Naive thymus-derived CD4-positive, alpha-beta T cell (primary cell): ENCODE measurements at regions not wholly inside any gene's neighbourhood (a gene's known extent, or its start where the extent isn't known, plus 50 kb on each side); places are given as distances from the start of the nearest gene placed in this dataset.

Experiments
- ATAC-seq: fragments of 150-1000 bp; cut with Tn5 transposase; 2 replicates; pipeline ENCODE4 v1.10.0; 2021; ENCODE audit warnings: mild to moderate bottlenecking, moderate library complexity
- CTCF ChIA-PET: fragments of 350-600 bp; sonication (Branson Sonifier 250); formaldehyde crosslinking; loops from one replicate; lab custom pipeline; 2021; ENCODE audit warnings: antibody characterized with exemption; lab: Charles Lee
- POLR2A ChIA-PET: fragments of 350-600 bp; sonication (Branson Sonifier 250); formaldehyde crosslinking; loops from one replicate; lab custom pipeline; 2021; ENCODE audit warnings: antibody characterized with exemption, inconsistent platforms; lab: Charles Lee
- DNase-seq, 9 donors: peaks; one replicate each; pipeline versions ENCODE4 v3.0.0 to v3.0.0-alpha.2; 2020 to 2022; ENCODE audit warnings: mixed read lengths in 1 of 9
- H3K27ac ChIP-seq: one replicate; pipeline ENCODE4 v1.7.0; 2013; ENCODE audit warnings: mild to moderate bottlenecking, low read depth, low read length, moderate library complexity
- H3K27me3 ChIP-seq, 2 donors: one replicate each; pipeline ENCODE4 v1.7.0; 2013; ENCODE audit warnings: low read length in 2 of 2, mild to moderate bottlenecking in 2 of 2, moderate library complexity in 2 of 2; ENCODE audit not compliant: control insufficient read depth in 2 of 2, insufficient read depth in 2 of 2
- H3K36me3 ChIP-seq, 3 experiments: 1 replicate in 2 of 3; 2 replicates in 1 of 3; pipeline ENCODE4 v1.7.0; 2013; ENCODE audit warnings: low read length in 3 of 3, mild to moderate bottlenecking in 3 of 3, moderate library complexity in 1 of 3; ENCODE audit not compliant: insufficient read depth in 3 of 3, control insufficient read depth in 2 of 3
- H3K4me1 ChIP-seq, 2 donors: one replicate each; pipeline ENCODE4 v1.7.0; 2013; ENCODE audit warnings: low read length in 2 of 2, mild to moderate bottlenecking in 2 of 2, moderate library complexity in 1 of 2; ENCODE audit not compliant: control insufficient read depth in 2 of 2, insufficient read depth in 2 of 2
- H3K4me3 ChIP-seq: 2 replicates; pipeline ENCODE4 v1.7.0; 2013; ENCODE audit warnings: mild to moderate bottlenecking, low read length
- H3K9me3 ChIP-seq, 3 experiments: 1 replicate in 2 of 3; 2 replicates in 1 of 3; pipeline ENCODE4 v1.7.0; 2013; ENCODE audit warnings: low read length in 3 of 3; ENCODE audit not compliant: control insufficient read depth in 2 of 3
- H3K27ac Mint-ChIP-seq, 9 donors: one replicate each; pipeline ENCODE4 v1.8.0; 2020 to 2022; ENCODE audit warnings: mixed read lengths in 9 of 9, mild to moderate bottlenecking in 8 of 9, moderate library complexity in 5 of 9, inconsistent platforms in 2 of 9
- H3K27me3 Mint-ChIP-seq, 5 donors: one replicate each; pipeline ENCODE4 v1.8.0; 2021 to 2022; ENCODE audit warnings: mixed read lengths in 5 of 5, mild to moderate bottlenecking in 1 of 5
- H3K36me3 Mint-ChIP-seq, 5 donors: one replicate each; pipeline ENCODE4 v1.8.0; 2020 to 2022; ENCODE audit warnings: mixed read lengths in 5 of 5, mild to moderate bottlenecking in 3 of 5, inconsistent platforms in 1 of 5
- H3K4me1 Mint-ChIP-seq, 7 donors: one replicate each; pipeline ENCODE4 v1.8.0; 2020 to 2022; ENCODE audit warnings: mixed read lengths in 7 of 7, mild to moderate bottlenecking in 3 of 7, inconsistent platforms in 1 of 7
- H3K4me3 Mint-ChIP-seq, 10 donors: one replicate each; pipeline ENCODE4 v1.8.0; 2020 to 2022; ENCODE audit warnings: mild to moderate bottlenecking in 10 of 10, mixed read lengths in 10 of 10, moderate library complexity in 6 of 10, inconsistent platforms in 2 of 10
- H3K9me3 Mint-ChIP-seq, 11 donors: one replicate each; pipeline ENCODE4 v1.8.0; 2020 to 2022; ENCODE audit warnings: mixed read lengths in 11 of 11, mild to moderate bottlenecking in 4 of 11, inconsistent platforms in 1 of 11, moderate library complexity in 1 of 11
- intact Hi-C, 2 donors: fragments of 100-400 bp; cut with micrococcal nuclease; formaldehyde crosslinking; loops; one replicate each; pipeline ENCODE4 v1.15.1; 2023

GRCh38 chr20:60728705-60729104 is 523.4 kb upstream of the CDH4 start:
- no peaks in the 10 kb centered on the region for H3K27me3 ChIP-seq
- no peaks in the 10 kb centered on the region for H3K36me3 ChIP-seq
- Mint-ChIP-seq H3K4me1 (no peaks in the 10 kb centered on the region), H3K9me3 (peaks cover 0 to 18% (median 5%) of the 10 kb centered on the region in 11 donors), H3K27me3 (peaks cover 0 to 15% (median 4%) of the 10 kb centered on the region in 5 donors), H3K36me3 (no peaks in the 10 kb centered on the region), H3K27ac (no peak overlapping the region), H3K4me3 (no peak overlapping the region)
- H3K4me3 ChIP-seq = no peak overlapping the region
- H3K4me1 ChIP-seq = no peaks in the 10 kb centered on the region
- ChIA-PET POLR2A (no interaction called here), CTCF (no interaction called here)
- H3K9me3 ChIP-seq = no peaks in the 10 kb centered on the region
- intact Hi-C loops = no loop called here
- DNase-seq (no peak), ATAC-seq (no peak)
- no peak overlapping the region for H3K27ac ChIP-seq

- no peak overlapping the region for H3K4me3 ChIP-seq
- POLR2A ChIA-PET = no interaction called here
- no peak overlapping the region for H3K27ac ChIP-seq
- Mint-ChIP-seq H3K4me3 (no peak overlapping the region), H3K27me3 (peaks cover 0 to 15% (median 4%) of the 10 kb centered on the region in 5 donors), H3K27ac (no peak overlapping the region), H3K4me1 (no peaks in the 10 kb centered on the region), H3K36me3 (no peaks in the 10 kb centered on the region), H3K9me3 (peaks cover 0 to 18% (median 5%) of the 10 kb centered on the region in 11 donors)
- DNase-seq (no peak), ATAC-seq (no peak)
- intact Hi-C loops = no loop called here
- no peaks in the 10 kb centered on the region for H3K27me3 ChIP-seq
- no peaks in the 10 kb centered on the region for H3K9me3 ChIP-seq
- H3K36me3 ChIP-seq = no peaks in the 10 kb centered on the region
- CTCF ChIA-PET = no interaction called here
- H3K4me1 ChIP-seq = no peaks in the 10 kb centered on the region
These were observed 522.7 kb upstream of the CDH4 start for GRCh38 chr20:60729135-60729900.

- ATAC-seq = no peak
- H3K9me3 ChIP-seq = no peaks in the 10 kb centered on the region
- CTCF ChIA-PET = no interaction called here
- no peak for DNase-seq
- Mint-ChIP-seq H3K4me1 (no peaks in the 10 kb centered on the region), H3K27ac (no peak overlapping the region), H3K27me3 (peaks cover 0 to 9% (median 0%) of the 10 kb centered on the region in 5 donors), H3K36me3 (no peaks in the 10 kb centered on the region), H3K9me3 (peaks cover 0 to 13% (median 3%) of the 10 kb centered on the region in 11 donors), H3K4me3 (no peak overlapping the region)
- no peaks in the 10 kb centered on the region for H3K27me3 ChIP-seq
- no peak overlapping the region for H3K4me3 ChIP-seq
- no peak overlapping the region for H3K27ac ChIP-seq
- POLR2A ChIA-PET = no interaction called here
- intact Hi-C loops = no loop called here
- H3K4me1 ChIP-seq = no peaks in the 10 kb centered on the region
- no peaks in the 10 kb centered on the region for H3K36me3 ChIP-seq
These were observed 519.7 kb upstream of the CDH4 start for GRCh38 chr20:60732322-60732721.

GRCh38 chr20:60748086-60748485 is 504.0 kb upstream of the CDH4 start:
- Histone ChIP-seq H3K4me1 (no peaks in the 10 kb centered on the region), H3K27ac (no peak overlapping the region), H3K4me3 (no peak overlapping the region), H3K9me3 (no peaks in the 10 kb centered on the region), H3K36me3 (no peaks in the 10 kb centered on the region), H3K27me3 (no peaks in the 10 kb centered on the region)
- H3K4me1 Mint-ChIP-seq = no peaks in the 10 kb centered on the region
- H3K27ac Mint-ChIP-seq = no peak overlapping the region
- ChIA-PET CTCF (no interaction called here), POLR2A (no interaction called here)
- H3K4me3 Mint-ChIP-seq = no peak overlapping the region
- H3K27me3 Mint-ChIP-seq = peaks cover 0 to 27% (median 0%) of the 10 kb centered on the region in 5 donors
- ATAC-seq (no peak), DNase-seq (no peak)
- intact Hi-C loops = no loop called here
- peaks cover 0 to 4% (median 0%) of the 10 kb centered on the region in 11 donors for H3K9me3 Mint-ChIP-seq
- peaks cover 0 to 4% (median 0%) of the 10 kb centered on the region in 5 donors for H3K36me3 Mint-ChIP-seq

- CTCF ChIA-PET = no interaction called here
- H3K9me3 Mint-ChIP-seq = peaks cover 0 to 4% (median 0%) of the 10 kb centered on the region in 11 donors
- no peak overlapping the region for H3K4me3 ChIP-seq
- ATAC-seq (no peak), DNase-seq (no peak)
- intact Hi-C loops = no loop called here
- H3K27me3 Mint-ChIP-seq = peaks cover 0 to 27% (median 0%) of the 10 kb centered on the region in 5 donors
- POLR2A ChIA-PET = no interaction called here
- no peaks in the 10 kb centered on the region for H3K9me3 ChIP-seq
- no peaks in the 10 kb centered on the region for H3K4me1 ChIP-seq
- H3K4me3 Mint-ChIP-seq = no peak overlapping the region
- H3K27ac Mint-ChIP-seq = no peak overlapping the region
- no peak overlapping the region for H3K27ac ChIP-seq
- no peaks in the 10 kb centered on the region for H3K27me3 ChIP-seq
- peaks cover 0 to 4% (median 0%) of the 10 kb centered on the region in 5 donors for H3K36me3 Mint-ChIP-seq
- no peaks in the 10 kb centered on the region for H3K36me3 ChIP-seq
- no peaks in the 10 kb centered on the region for H3K4me1 Mint-ChIP-seq
These were observed 502.1 kb upstream of the CDH4 start for GRCh38 chr20:60749804-60750602.

- intact Hi-C loops = no loop called here
- Histone ChIP-seq H3K27me3 (no peaks in the 10 kb centered on the region), H3K4me3 (no peak overlapping the region), H3K27ac (no peak overlapping the region), H3K9me3 (no peaks in the 10 kb centered on the region), H3K4me1 (no peaks in the 10 kb centered on the region), H3K36me3 (no peaks in the 10 kb centered on the region)
- ChIA-PET POLR2A (no interaction called here), CTCF (no interaction called here)
- no peaks in the 10 kb centered on the region for H3K4me1 Mint-ChIP-seq
- H3K4me3 Mint-ChIP-seq = no peak overlapping the region
- no peak overlapping the region for H3K27ac Mint-ChIP-seq
- no peak for ATAC-seq
- DNase-seq = no peak
- no peaks in the 10 kb centered on the region for H3K36me3 Mint-ChIP-seq
- H3K9me3 Mint-ChIP-seq = peaks cover 0 to 4% (median 0%) of the 10 kb centered on the region in 11 donors
- H3K27me3 Mint-ChIP-seq = peaks cover 0 to 21% (median 0%) of the 10 kb centered on the region in 5 donors
These were observed 501.2 kb upstream of the CDH4 start for GRCh38 chr20:60750909-60751308.
